Chondrocyte (in vitro differentiated cells): ENCODE measurements at regions not wholly inside any gene's neighbourhood (a gene's known extent, or its start where the extent isn't known, plus 50 kb on each side); places are given as distances from the start of the nearest gene placed in this dataset.

Source experiments
- DNase-seq: peaks from one replicate; pipeline ENCODE4 v3.0.0; 2021; ENCODE audit warnings: mixed read lengths, low spot score
- H3K27ac Mint-ChIP-seq: one replicate; pipeline ENCODE4 v1.8.0; 2021; ENCODE audit warnings: mild to moderate bottlenecking, moderate library complexity, mixed read lengths; ENCODE audit not compliant: unreplicated experiment
- H3K27me3 Mint-ChIP-seq: 2 replicates; pipeline ENCODE4 v1.8.0; 2021; ENCODE audit warnings: low read depth, mixed read lengths
- H3K36me3 Mint-ChIP-seq: 2 replicates; pipeline ENCODE4 v1.8.0; 2021; ENCODE audit warnings: low read depth, mixed read lengths
- H3K4me1 Mint-ChIP-seq: 2 replicates; pipeline ENCODE4 v1.8.0; 2021; ENCODE audit warnings: low read depth, mild to moderate bottlenecking, mixed read lengths
- H3K4me3 Mint-ChIP-seq: one replicate; pipeline ENCODE4 v1.8.0; 2021; ENCODE audit warnings: mild to moderate bottlenecking, moderate library complexity, mixed read lengths; ENCODE audit not compliant: unreplicated experiment
- H3K9me3 Mint-ChIP-seq: 2 replicates; pipeline ENCODE4 v1.8.0; 2021; ENCODE audit warnings: low read depth, mixed read lengths
- TF ChIP-seq, protein P1 (sequence below): fragments of 200-600 bp; sonication (generic); IDR thresholded peaks from 2 replicates; pipeline ENCODE4 v1.5.0; 2021; ENCODE audit warnings: antibody characterized with exemption, mild to moderate bottlenecking, moderate library complexity

DNA sequence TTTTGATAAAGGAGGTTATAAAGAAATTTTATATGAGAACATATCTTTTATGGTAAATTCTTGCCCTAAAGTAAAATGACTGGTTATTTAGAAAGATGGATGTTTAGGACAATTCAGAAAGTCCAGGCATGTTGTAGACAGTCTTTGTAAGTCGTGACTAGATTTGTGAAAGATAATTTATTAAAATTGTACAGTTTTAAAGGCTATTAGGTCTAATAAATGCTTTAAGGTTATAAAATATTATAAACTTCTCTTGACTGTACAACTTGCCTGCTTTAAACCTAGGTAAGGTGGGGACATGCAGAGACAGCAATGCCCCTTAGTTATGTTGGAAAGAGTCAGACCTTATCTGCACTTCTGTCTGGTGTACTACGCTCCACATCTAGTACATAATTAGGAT is 933.5 kb downstream of the SI start:
- Mint-ChIP-seq H3K36me3 (peaks cover 4% of the 10 kb centered on the region), H3K4me1 (no peaks in the 10 kb centered on the region), H3K4me3 (no peak overlapping the region), H3K27ac (no peak overlapping the region), H3K9me3 (peaks cover 55% of the 10 kb centered on the region), H3K27me3 (no peaks in the 10 kb centered on the region)
- no peak for DNase-seq
- TF ChIP-seq, protein P1, sequence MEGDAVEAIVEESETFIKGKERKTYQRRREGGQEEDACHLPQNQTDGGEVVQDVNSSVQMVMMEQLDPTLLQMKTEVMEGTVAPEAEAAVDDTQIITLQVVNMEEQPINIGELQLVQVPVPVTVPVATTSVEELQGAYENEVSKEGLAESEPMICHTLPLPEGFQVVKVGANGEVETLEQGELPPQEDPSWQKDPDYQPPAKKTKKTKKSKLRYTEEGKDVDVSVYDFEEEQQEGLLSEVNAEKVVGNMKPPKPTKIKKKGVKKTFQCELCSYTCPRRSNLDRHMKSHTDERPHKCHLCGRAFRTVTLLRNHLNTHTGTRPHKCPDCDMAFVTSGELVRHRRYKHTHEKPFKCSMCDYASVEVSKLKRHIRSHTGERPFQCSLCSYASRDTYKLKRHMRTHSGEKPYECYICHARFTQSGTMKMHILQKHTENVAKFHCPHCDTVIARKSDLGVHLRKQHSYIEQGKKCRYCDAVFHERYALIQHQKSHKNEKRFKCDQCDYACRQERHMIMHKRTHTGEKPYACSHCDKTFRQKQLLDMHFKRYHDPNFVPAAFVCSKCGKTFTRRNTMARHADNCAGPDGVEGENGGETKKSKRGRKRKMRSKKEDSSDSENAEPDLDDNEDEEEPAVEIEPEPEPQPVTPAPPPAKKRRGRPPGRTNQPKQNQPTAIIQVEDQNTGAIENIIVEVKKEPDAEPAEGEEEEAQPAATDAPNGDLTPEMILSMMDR = no peak

GRCh38 chr3:164132878-164133277 is 945.4 kb downstream of the SI start:
- Mint-ChIP-seq H3K27ac (no peak overlapping the region), H3K36me3 (no peaks in the 10 kb centered on the region), H3K4me3 (no peak overlapping the region), H3K27me3 (peaks cover 1% of the 10 kb centered on the region), H3K9me3 (peaks cover 7% of the 10 kb centered on the region), H3K4me1 (no peaks in the 10 kb centered on the region)
- TF ChIP-seq, protein P1 = no peak
- no peak for DNase-seq

DNA sequence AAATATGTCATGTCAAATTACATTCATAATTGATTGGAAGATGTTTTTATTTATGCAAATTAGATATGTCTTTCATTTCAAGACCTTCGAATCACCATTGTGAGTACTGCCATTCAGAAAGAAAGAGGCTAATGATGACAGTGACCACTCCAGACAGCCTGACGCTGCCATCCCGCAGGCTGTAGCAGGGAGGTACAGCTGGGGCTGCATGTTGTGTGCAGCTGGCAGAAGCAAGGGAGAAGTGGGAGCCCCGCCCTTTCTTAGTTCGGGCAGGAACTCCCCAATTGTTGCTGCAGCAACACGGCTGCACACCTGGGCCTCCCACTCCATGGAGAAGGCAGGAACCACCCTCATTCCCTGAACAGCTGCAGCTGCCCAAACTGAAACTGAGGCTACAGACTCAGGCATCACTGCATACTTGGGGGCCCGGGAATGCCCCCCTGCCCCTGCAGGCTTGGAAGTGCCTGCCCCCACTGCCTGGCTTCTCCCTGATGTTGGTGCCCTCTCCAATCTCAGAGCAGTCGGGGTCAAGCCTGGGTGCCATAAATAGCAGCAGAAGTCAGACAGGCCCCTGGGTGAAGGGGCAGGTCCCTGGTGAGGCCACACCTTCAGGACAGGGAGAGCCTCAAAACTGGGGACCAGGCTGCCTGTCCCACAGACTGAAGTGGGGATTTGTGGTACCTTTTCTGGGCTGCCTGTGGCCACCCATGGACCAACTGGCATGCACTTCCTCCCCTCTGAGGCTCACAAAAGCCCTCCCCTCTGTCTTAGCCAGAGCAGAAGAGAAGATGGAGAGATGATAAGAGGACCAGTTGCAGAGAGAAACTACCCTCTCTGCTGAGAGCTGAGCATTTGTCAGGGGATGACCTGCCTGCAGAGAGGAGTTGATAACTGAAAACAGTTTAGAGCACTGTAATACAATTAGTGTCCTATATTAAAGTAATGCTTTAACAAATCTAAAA is 964.6 kb downstream of the SI start:
- no peak overlapping the region for H3K27ac Mint-ChIP-seq
- peak; percentile 68 for DNase-seq
- H3K4me1 Mint-ChIP-seq = no peaks in the 10 kb centered on the region
- no peak overlapping the region for H3K4me3 Mint-ChIP-seq
- H3K36me3 Mint-ChIP-seq = no peaks in the 10 kb centered on the region
- H3K9me3 Mint-ChIP-seq = peaks cover 7% of the 10 kb centered on the region
- peaks cover 3% of the 10 kb centered on the region for H3K27me3 Mint-ChIP-seq
- TF ChIP-seq, protein P1 = no peak

- DNase-seq = no peak
- Mint-ChIP-seq H3K4me3 (no peak overlapping the region), H3K27ac (no peak overlapping the region), H3K4me1 (no peaks in the 10 kb centered on the region), H3K27me3 (no peaks in the 10 kb centered on the region), H3K9me3 (no peaks in the 10 kb centered on the region), H3K36me3 (no peaks in the 10 kb centered on the region)
- TF ChIP-seq, protein P1 = no peak
Observed at GRCh38 chr3:164096352-164096751, 981.9 kb downstream of the SI start.

DNA sequence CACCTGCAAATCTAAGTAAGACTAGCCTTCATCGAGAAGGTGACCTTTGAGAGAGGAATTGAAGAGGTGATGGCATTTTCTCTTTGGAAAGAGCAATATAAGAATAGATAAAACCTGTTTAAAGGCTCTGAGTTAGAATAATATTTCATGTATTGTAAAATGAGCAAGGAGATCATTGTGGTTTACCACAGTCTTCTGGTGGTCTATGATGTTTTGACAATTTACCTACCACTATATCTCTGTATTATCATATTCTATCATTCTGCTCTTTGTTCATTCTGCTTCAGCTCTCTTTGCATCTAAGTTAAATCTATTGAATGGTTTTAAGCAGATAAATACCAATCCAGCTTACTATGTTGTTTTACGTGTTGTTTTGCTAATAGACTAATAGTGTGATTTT is 982.3 kb downstream of the SI start:
- TF ChIP-seq, protein P1 = no peak
- DNase-seq = no peak
- Mint-ChIP-seq H3K36me3 (no peaks in the 10 kb centered on the region), H3K9me3 (no peaks in the 10 kb centered on the region), H3K27me3 (no peaks in the 10 kb centered on the region), H3K4me1 (no peaks in the 10 kb centered on the region), H3K4me3 (no peak overlapping the region), H3K27ac (no peak overlapping the region)
